ENCODE measurements at regions not wholly inside any gene's neighbourhood (a gene's known extent, or its start where the extent isn't known, plus 50 kb on each side); places are given as distances from the start of the nearest gene placed in this dataset.

DNA sequence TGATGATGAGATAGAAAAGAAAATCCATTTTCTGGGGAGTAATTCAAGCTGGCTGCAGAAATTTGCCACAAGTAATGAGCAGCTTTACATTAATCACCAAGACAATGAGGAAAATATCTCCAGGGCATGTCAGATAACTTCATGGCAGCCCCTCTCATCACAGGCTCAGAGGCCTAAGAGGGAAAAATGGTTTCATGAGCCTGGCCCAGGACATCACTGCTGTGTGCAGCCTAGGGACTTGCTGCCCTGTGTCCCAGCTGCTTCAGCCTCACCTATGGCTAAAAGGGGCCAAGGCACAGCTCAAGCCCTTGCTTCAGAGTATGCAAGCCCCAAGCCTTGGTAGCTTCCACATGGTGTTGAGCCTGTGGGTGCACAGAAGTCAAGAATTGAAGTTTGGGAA, 161.7 kb downstream of the OPA1 start:
- DNase-seq: no peak

DNA sequence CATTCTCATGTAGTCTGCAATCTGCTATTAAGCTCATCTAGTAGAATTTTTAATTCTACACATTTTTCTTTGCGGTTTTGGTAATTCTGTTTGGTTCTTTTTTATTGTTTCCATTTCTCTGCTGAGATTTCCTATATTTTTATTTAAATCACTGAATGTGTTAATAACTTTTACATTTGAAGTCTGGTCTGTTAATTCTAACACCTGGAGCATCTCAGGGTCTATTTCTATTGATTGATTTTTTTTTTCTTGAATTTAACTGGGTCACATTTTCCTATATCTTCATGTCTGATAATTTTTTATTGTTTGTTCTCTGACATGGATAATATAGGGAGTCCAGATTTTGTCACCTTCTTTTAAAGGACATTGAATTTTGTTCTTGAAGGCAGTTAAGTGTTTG, 163.5 kb downstream of the OPA1 start:
- no peak for DNase-seq

DNA sequence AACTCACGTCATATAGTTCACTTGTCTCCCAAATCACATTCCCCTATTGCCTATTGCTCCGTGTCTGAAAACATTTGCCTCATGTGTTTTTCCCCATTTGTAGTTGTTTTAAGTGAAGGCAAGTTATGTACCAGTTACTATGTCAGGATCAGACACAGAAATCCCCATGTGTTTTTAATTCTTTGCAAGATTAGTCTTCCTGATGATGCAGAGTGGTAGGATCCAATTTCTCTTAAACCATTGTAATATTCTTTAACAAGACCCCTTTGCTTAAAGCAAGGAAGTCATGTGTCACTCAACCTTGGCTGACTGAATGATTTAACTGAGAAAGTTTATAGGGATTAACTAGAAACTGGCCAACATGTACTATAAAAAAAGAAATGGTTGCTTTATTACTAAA, 164.4 kb downstream of the OPA1 start:
- no peak for DNase-seq

DNA sequence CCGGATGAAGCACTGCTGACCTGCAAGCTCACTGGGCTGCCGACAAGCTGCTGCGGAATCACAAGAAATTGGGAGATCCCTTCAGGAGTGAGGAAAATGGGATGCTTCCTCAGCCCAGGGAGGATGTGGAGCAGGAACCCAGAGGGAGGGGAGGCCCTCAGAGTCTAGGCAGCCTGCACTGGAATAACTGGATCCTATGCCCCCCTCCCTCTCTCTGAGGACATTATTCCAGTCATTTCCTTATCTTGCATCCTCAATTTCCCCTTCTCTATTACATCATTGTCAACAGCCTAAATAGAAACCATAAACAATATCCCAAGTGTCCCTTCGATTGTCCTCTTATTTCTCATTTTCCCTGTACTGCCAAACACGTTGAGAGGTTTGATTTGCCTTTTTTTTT, 169.0 kb downstream of the OPA1 start:
- DNase-seq: no peak

DNA sequence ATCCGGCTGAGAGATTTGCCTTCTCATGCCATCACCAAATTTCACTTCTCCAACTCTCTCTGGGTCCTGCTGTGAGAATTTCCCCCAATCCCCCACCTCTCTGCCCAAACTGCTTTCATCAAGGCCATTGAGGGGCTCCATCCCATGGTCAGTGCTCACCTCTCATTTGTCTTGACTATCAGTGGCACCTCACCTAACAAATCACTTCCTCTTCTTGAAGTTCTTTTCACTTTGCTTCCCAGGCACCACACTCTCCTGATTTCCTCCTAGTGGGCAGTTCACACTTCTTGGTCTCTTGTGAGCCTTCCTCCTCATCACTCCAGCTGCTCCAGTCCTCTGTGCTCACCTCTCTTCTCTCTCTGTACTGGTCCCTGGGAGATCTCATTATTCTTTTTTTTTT, 169.6 kb downstream of the OPA1 start:
- DNase-seq: no peak

DNA sequence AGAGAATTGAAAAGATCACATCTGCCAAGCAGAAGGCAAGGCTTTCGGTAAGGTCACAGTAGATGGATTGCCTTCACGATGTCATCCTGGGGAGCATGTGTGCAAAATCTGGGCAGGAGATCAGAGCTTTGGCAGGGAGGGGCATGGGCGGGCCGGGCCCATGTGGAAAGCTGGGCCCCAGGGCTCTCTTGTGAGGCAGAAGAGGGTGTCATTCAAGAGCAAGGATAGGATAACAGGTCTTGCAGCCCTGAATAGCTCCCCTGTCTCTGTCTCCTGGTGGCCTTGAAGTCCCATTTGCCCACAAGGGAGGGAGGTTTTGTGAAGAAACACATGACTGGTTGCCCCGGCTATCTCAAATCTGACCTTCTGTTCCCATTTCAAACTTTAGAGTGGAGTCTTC, 172.0 kb downstream of the OPA1 start:
- no peak for DNase-seq

DNA sequence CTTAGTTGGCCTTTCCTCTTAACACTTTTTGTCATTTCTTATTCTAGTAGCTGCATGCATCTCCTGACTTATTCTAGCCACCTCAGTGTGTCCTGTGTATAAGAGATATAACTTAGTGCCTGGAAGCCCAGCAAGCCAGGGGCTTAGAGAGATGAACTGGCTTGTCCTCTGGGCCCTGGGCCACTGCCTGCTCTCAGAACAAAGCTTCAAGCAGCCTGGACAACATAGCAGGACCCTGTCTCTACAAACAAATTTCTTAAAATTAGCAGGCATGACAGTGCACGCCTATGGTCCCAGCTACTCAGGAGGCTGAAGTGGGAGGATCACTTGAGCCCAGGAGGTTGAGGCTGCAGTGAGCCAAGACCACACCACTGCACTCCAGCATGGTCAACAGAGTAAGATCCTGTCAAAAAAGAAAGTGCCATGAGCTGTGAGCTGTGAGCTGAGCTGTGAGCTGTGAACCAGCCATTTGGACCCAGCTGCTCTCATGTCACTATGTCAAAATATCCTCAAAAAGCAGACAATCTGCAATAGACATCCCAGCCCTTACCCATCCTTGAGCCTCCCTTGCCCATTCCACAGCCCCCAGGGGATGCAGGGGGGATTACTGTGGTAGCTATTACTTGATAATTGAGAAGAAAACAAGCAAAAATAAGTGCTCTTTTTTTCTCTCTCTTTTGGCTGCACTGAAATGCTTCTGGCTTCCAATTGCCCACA, 174.5 kb downstream of the OPA1 start:
- DNase-seq: no peak

DNA sequence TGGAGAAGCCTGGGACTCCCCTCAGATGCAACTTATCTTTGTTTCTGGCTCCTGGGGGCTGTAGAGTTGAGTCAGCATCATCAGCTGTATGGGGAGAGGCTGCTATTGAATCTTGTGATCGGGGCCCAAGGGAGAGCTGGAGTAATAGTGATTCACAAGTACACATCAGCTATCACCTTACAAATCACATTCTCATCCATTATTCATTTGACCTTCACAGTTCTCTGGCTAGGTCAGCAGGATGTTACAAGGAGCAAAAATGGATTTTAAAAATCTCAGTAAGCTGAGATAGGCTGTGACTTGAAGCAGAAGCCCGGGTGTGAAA, 175.0 kb downstream of the OPA1 start:
- DNase-seq: no peak

DNA sequence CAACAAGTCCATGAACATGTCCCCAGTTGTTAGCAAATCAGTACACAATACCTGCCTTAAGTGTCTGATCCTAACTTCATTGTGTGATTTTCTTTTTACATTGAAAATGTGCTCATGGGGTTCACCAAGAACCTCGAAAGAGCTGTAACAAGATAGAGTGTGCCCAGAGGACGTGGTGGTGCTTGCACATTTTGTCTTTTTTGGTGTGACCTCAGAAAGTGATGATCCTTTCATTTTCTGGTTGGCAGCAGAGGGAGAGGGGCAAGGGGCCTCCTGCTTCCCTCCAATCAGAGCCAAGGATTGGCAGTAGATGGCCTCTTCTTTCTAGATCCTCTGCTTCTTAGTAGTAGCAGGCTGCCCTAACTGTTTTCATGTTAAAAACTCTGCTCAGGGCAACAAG, 176.4 kb downstream of the OPA1 start:
- no peak for DNase-seq

DNA sequence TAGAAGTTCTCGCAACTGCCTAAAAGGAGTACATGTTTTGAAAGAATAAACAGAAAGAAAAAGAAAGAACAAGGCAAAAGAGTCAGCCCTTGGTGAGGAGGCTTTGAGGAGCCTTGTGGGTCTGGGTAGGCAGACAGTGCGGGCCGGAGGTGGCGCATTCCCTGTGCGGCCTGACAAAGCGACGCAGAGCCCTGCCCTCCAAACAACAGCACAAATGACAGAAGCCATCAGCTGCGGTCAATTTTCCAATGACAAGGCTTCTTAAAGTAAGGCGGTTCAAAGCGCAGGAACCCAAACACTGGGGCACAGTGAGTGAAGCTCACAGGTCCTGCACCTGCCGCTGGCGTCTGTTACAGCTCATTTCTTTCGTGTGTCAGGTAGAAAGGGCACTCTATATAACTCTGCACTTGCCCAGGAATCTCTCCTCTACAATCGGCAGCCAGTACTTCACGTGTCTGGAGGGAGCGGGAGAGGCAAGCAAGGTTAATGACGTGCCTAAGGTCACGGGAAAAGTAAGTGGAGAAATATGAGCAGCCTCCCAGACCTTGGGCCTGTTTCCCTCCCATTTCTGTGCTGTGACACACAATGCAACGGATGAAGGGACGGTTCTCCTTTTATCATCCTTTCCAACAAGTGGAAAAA, 178.1 kb downstream of the OPA1 start:
- DNase-seq: no peak

DNA sequence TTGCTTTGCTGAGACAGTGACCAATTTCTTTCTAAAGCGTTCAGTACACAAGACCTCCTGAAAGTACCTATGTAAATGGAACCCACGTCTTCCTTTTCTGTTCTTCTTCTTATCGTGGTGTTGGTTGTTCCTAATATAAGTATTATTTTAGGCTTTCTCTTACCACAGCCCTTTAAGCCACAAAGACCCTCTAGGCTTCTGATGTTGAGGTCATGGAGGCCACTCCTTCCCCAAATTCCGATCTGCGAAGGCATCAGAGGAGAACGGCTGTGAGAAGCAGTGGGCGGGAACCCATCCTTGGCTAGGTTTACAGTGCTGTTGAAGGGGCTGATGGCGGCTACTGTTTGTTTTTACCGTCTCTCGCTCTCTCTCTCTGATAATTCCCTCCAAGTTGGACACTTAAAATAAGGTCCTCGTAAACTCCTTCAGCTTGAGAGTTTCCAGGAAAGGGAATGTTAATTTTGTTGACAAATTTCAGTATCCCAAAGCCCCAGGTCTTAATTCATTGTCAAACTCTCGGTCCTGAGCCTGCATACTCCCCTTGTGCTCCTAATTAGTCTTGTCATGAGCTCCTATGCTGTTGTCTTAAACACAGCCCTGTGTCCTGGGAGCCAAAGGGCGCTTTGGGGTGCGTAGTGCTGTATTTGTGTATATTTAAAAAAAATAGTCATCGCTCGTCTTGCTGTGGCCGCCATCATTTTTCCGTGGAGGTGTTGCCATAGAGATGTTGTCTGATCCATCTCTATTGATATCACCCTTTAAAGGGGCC, 178.8 kb downstream of the OPA1 start:
- DNase-seq: no peak

DNA sequence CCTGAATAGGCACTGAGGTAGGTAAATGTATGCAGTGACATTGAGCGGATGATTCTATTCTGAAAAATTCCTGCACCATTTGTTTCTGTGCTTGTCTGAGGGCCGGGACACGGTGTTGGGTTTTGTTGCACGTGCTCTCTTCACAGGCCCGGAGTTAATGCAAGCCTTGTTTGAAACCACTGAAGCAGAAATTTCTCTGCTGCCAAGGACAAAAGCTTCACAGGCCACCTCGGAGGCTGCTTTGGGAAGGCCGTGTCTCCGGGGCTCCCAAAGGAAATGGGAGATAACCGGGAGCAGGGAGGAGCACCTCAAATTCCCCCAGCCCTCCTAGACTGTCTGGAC, 179.4 kb downstream of the OPA1 start:
- no peak for DNase-seq

DNA sequence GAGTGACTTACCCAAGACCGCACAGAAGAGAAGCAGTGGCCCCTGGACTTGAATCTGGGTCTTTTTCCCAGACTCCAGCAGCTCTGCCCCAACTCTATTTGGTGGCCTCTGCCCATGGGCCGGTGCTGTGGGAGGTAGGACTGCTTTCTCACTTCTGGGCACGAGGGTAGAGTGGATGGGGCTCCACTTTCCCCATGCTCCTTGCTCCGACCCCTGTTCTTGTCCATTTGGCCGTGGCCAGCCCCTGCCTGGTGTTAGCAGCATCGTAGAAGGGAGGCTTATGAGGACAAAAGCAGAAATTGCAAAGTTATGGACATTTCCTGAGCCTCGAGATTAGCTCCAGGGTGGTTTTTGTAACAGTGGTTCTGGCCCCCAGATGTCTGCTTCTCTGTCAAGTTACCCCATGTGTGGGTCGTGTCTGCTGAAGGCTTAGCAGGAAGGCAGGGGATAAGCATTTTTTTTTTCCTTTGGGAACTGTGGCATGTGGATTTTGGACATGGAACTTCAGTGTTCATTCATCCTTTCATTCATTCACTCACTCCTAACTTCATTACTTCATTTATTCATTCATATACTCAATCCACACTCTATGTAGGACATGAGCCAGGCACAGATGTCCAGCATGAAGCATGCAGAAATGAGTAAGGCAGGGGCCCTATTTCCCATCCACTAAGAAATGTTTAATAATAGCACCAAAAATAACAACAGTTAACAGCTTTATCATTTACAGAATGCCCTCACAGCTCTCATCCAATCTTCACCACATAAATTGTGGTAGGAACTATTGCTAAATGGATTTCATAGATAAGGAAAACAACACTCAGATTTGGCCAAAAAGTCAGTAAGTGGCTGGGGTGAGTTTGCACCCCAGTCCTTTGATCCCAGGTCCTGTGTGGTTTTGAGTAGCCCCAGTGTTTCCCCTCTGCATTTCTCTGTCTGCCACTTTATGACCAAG, 180.5 kb downstream of the OPA1 start:
- no peak for DNase-seq

DNA sequence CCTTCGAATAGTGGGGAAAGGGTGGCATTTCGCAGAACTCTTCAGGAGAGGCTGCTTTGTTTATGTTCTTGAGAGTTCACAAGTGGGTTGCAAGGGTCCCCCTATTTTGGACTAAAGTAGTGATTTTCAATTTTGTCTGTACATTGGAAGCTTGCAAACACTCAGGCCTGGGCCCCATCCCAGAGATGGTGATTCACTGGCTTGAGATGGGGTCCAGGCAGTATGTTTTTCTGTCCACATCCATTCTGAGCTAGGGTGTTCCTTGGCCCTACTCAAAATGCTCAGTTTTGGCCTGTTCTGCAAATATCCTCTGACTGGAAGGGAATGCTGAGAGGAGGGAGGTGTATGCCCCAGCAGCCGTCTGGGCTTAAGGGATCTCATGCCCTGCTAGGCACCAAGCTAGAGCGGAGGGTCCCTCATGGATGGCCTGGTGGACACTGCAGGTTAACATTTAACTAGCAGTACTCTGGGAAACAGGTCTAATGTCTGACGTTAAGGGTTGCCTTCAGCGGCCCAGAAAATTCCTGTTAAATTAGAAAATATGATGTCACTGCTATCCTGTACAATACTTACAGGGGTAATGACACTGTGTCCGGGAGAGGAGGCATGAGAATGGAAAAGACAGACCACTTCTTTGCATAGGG, 181.4 kb downstream of the OPA1 start:
- no peak for DNase-seq

DNA sequence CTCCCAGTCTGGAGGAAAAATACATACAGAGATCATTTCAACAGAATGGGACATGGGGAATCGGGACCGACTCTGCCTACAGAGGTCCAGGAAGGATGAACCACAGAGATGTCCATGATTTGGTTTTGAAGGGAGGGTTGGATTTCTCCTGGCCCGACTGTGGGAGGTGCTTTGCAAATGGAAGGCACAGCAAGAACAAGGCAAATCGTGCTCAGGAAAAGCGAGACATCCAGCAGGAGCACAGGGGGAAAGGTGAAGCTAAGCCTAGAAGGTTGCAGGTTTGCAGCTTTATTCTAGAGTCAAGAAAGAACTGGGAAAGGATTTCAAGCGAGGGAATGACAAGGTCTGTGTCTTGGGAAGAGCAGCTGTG, 181.9 kb downstream of the OPA1 start:
- no peak for DNase-seq

DNA sequence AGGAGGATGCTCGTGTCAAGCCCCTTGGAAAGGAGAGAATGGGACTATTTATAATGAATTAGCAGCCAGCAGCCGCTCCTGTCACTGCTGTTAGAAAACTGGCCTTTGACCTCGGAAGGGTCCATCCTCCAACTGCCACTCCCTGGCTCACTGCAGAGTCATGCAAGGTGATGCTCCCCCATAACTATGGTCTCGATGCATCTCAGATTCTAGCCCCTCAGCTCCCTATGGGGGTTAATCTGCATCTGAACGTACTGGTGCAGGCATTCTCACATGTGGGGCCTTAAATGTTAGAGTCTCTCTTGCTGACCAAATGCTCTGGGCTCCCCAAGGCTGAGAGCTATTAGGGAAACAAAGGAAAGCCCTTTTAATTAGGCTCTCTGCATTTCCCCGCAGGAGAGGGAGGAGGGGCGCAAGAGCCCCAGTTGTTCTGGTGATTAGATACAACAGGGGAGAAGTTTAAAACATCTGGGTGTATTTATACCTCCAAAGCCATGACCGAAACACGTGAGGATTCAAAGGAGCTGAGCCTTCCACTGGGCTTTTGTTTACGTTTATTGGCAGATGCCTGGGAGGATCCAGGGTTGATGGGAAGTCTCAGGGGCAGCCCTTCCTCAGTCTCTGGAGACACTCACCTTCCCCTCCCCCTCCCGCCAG, 182.5 kb downstream of the OPA1 start:
- DNase-seq: no peak

DNA sequence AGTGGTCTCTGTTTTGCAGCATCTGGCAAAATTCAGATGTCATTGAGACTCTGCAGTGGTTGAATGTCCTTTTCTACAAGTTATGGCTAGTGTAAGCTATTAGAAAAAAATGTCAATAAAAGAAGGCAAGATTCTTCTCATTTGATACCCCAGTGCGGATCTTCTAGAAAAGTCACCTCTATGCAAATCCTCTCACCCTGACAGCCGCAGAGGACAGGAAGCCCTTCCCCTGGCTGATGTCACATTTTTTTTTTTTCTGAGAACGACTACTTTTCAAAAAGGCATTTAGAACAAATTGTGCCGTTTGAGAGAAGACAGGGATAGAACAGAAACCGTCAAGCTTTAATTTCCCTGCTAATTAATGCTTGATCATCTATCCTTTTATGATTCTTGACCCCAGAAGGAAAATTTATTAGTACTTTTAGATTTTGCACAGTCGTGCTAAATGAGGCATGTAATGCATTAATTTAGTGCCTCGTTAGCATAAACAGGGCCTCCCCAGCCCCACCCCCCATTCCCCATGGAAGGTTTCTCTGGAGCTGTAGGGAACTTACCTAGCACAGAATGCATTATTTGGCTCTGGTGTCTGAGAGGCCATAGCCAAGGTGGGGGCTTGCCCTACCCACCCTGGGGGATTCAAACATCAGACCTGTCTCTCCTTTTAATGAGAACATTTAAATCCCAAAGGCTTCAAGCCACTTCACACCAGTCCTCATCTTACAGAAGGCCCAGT, 183.8 kb downstream of the OPA1 start:
- DNase-seq: no peak

DNA sequence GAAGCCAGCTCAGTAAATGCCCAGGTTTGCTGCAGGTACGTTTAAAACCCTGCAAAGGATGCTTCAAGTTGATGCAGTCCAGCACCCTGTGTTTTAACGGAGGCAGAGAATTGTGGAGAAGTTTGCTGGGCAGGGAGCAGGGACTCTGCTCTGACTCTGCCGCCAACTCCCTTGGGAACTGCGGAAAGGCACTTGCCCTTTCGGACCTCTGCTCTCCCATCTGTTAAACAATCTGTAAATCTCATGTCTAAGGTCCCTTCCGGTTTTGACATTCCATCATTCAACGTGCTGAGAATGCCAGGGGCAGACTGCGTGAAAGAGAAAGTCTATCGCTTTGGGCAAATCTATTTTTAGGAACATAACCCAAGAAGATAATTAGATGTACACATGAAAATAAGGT, 184.5 kb downstream of the OPA1 start:
- DNase-seq: no peak

DNA sequence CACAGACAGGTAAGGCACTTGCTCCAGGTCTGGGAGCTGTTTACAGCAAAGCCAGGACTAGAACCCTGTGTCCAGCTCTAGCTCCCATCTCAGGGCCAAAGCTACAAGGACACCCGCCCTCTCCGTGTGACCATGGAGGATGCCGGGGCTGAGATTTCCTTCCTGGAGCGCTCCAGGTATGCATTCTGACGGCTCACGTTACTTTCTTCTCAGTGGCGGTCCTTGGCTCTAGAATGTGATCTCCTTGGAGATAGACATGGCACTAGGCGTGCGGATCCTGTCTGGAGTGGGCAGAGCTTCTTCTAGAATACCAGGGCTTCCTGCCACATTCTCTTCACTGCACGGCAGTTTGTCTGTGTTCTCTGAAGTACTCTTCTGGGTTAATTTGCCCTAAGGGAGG, 185.7 kb downstream of the OPA1 start:
- no peak for DNase-seq

DNA sequence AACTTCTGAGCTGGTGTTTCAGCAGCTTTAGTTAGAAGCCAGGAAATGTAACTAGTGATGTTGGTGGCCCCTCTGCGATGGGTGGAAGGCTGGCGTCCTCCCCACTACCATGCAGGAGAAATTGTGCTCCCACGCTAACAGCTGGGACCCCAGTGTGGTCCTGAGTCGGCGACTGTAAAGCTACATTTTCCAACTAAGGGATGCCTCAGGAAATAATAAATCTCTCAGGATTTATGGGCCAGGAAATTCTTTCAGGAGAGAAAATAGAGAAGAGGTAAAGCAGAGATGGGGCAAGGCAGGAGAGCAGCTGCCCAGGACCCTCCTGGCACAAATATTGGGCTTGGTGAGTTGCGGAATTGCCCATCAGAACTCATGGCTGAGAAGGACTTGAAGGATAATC, 186.9 kb downstream of the OPA1 start:
- DNase-seq: no peak

DNA sequence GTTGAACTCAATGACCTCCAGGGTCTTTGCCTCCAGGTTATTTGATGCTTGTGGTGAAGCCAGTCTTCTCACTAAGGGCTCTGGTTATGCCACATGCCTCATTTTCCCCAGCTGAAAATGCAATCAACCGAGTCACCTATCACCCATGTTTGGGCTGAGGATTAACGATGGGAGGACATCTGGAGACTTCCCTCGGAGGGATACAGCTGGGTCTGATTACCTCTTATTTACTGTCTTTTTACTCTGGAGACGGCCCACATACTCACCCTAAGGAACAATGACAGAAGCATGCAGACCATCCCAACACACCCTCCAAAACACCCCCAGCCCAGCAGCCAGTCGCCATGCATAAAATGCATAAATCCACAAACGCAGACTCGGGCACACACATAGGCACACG, 187.4 kb downstream of the OPA1 start:
- no peak for DNase-seq

Data from stimulated activated CD4-positive, alpha-beta T cell treated with anti-CD3 and anti-CD28 coated beads, Interleukin-12 subunit alpha, Interleukin-12 subunit beta, amount 100 ng/mL, for 4 hours (primary cell).